ENCODE measurements at regions not wholly inside any gene's neighbourhood (a gene's known extent, or its start where the extent isn't known, plus 50 kb on each side); places are given as distances from the start of the nearest gene placed in this dataset.

GRCh38 chr5:54746777-54747398, 229.3 kb downstream of the SNX18 start:
- TF ChIP-seq POLR2AphosphoS5 (IDR thresholded peaks at IDR 0.05; ENCODE audit: low read depth, low read length) (no peak), YY1 (IDR thresholded peaks at IDR 0.05; ENCODE audit: low read depth) (no peak), RAD21 (IDR thresholded peaks at IDR 0.05; ENCODE audit: low read length) (no peak)

Data from SK-N-SH (cell line).